ENCODE measurements at regions not wholly inside any gene's neighbourhood (a gene's known extent, or its start where the extent isn't known, plus 50 kb on each side); places are given as distances from the start of the nearest gene placed in this dataset.

DNA sequence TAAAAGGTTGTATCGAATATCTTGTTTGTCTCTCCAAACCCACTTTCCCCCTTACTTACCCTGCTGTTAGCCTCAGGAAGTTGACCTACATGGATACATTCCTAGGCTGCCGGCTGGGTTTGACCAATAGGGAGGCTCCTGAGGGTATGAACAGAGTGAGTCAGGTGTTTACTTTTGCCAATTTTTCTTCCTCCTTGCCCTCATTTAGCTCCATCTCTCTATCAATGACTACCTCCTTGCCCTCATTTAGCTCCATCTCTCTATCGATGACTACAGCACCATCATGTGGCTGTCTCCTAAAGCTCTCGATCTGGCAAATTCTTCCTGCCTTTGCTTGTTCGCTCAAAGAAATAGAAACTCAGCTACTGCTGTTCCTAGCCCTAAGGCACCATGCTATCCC lies 571.9 kb upstream of the CRIM1 start:
- Histone ChIP-seq H3K27ac (ENCODE audit: insufficient read depth, low read length, poor library complexity, severe bottlenecking) (no peak overlapping the region), H3K27me3 (ENCODE audit: control insufficient read depth, insufficient read depth, low read length) (no peaks in the 10 kb centered on the region), H3K4me1 (ENCODE audit: control insufficient read depth, insufficient read depth, low read length, poor library complexity, severe bottlenecking) (no peaks in the 10 kb centered on the region), H3K36me3 (ENCODE audit: control insufficient read depth, insufficient read depth, low read length) (no peaks in the 10 kb centered on the region), H3K4me3 (ENCODE audit: low read depth, low read length) (no peak overlapping the region), H3K9me3 (ENCODE audit: control insufficient read depth in 2 of 2, low read length in 2 of 2) (peaks cover 0 to 3% of the 10 kb centered on the region in 2 experiments)
- Mint-ChIP-seq H3K4me3 (no peak overlapping the region), H3K4me1 (no peaks in the 10 kb centered on the region), H3K27ac (no peak overlapping the region), H3K27me3 (no peaks in the 10 kb centered on the region), H3K9me3 (peaks cover 0 to 6% (median 3%) of the 10 kb centered on the region in 7 donors), H3K36me3 (no peaks in the 10 kb centered on the region)
- no peak for DNase-seq
- ATAC-seq (ENCODE audit: low read depth in 2 of 2) = no peak

DNA sequence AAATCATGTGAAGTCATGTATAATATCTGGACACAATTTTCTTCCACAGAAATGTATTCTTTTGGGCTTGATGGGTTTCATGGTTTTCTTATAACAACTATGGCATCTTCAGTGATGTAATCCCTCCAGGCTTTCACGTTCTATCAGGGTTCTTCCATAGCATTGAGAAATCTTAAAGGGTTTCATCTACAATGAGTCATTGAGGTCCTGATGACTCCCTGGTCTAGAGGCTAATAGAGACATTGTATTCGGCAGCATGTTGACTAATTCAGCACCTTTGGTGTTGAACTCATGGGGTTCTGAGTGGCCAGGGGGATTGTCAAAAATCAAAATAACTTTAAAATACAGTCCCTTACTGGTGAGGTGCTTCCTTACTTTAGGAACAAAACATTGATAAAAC lies 614.0 kb upstream of the CRIM1 start:
- no peak for DNase-seq
- H3K27me3 Mint-ChIP-seq = no peaks in the 10 kb centered on the region
- no peak overlapping the region for H3K4me3 Mint-ChIP-seq

DNA sequence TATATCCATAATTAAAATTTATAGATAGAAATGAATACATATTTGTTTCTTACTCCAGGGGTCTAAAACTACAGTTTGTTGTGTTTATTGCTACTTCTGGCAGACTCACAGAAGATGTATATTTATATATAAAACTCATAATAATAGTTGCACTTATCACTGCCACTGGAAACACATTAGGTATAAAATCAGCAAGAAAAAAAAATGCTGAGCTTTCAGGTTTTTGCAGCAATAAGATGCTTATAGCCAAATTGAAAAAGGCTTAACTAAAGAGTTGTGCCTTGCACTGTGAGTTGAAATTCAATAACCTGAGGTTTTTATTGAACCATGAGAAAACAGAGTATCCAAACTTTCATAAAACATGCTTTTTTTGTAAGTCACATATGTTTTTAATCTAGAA lies 623.9 kb upstream of the CRIM1 start:
- no peak overlapping the region for H3K27ac ChIP-seq (ENCODE audit: insufficient read depth, low read length, poor library complexity, severe bottlenecking)
- Mint-ChIP-seq H3K36me3 (no peaks in the 10 kb centered on the region), H3K9me3 (no peaks in the 10 kb centered on the region), H3K27me3 (no peaks in the 10 kb centered on the region), H3K4me1 (no peaks in the 10 kb centered on the region), H3K27ac (no peak overlapping the region), H3K4me3 (no peak overlapping the region)
- H3K27me3 ChIP-seq (ENCODE audit: control insufficient read depth, insufficient read depth, low read length) = no peaks in the 10 kb centered on the region
- DNase-seq (no peak), ATAC-seq (ENCODE audit: low read depth in 2 of 2) (no peak)
- no peaks in the 10 kb centered on the region for H3K4me1 ChIP-seq (ENCODE audit: control insufficient read depth, insufficient read depth, low read length, poor library complexity, severe bottlenecking)
- H3K4me3 ChIP-seq (ENCODE audit: low read depth, low read length) = no peak overlapping the region
- H3K9me3 ChIP-seq (ENCODE audit: control insufficient read depth in 2 of 2, low read length in 2 of 2) = no peaks in the 10 kb centered on the region
- no peaks in the 10 kb centered on the region for H3K36me3 ChIP-seq (ENCODE audit: control insufficient read depth, insufficient read depth, low read length)

More for the DNA sequence above, 614.0 kb upstream of the CRIM1 start:
- no peaks in the 10 kb centered on the region for H3K27me3 ChIP-seq (ENCODE audit: control insufficient read depth, insufficient read depth, low read length)
- H3K36me3 ChIP-seq (ENCODE audit: control insufficient read depth, insufficient read depth, low read length) = no peaks in the 10 kb centered on the region
- Mint-ChIP-seq H3K36me3 (no peaks in the 10 kb centered on the region), H3K9me3 (peaks cover 0 to 14% (median 11%) of the 10 kb centered on the region in 7 donors), H3K4me1 (no peaks in the 10 kb centered on the region), H3K27ac (no peak overlapping the region)
- no peak overlapping the region for H3K4me3 ChIP-seq (ENCODE audit: low read depth, low read length)
- H3K9me3 ChIP-seq (ENCODE audit: control insufficient read depth in 2 of 2, low read length in 2 of 2) = no peaks in the 10 kb centered on the region
- H3K27ac ChIP-seq (ENCODE audit: insufficient read depth, low read length, poor library complexity, severe bottlenecking) = no peak overlapping the region
- no peaks in the 10 kb centered on the region for H3K4me1 ChIP-seq (ENCODE audit: control insufficient read depth, insufficient read depth, low read length, poor library complexity, severe bottlenecking)
- no peak for ATAC-seq (ENCODE audit: low read depth in 2 of 2)

DNA sequence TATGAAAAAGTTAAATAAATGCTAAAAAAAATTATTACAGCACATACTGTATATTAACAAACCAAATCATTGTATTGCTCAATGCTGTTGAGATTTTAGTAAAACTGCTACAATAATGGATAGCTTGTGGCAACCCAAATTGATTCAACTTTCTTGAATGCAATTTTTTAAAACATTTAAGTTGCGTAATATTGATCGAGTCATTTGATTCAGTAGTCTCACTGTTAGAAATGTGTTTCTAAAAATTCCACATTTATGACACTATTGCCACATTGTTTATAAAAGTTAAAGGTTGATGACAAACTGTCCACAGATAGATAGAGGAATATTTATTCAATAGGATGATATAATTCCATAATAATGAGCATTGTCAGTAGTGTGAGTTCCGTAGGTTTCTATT lies 640.7 kb upstream of the CRIM1 start:
- H3K27me3 ChIP-seq (ENCODE audit: control insufficient read depth, insufficient read depth, low read length) = no peaks in the 10 kb centered on the region
- H3K4me1 ChIP-seq (ENCODE audit: control insufficient read depth, insufficient read depth, low read length, poor library complexity, severe bottlenecking) = no peaks in the 10 kb centered on the region
- DNase-seq (no peak), ATAC-seq (ENCODE audit: low read depth in 2 of 2) (no peak)
- H3K4me3 ChIP-seq (ENCODE audit: low read depth, low read length) = no peak overlapping the region
- Mint-ChIP-seq H3K36me3 (no peaks in the 10 kb centered on the region), H3K9me3 (peaks cover 0 to 3% (median 1%) of the 10 kb centered on the region in 7 donors), H3K4me3 (no peak overlapping the region), H3K27me3 (no peaks in the 10 kb centered on the region), H3K27ac (no peak overlapping the region), H3K4me1 (no peaks in the 10 kb centered on the region)
- no peaks in the 10 kb centered on the region for H3K9me3 ChIP-seq (ENCODE audit: control insufficient read depth in 2 of 2, low read length in 2 of 2)
- H3K36me3 ChIP-seq (ENCODE audit: control insufficient read depth, insufficient read depth, low read length) = no peaks in the 10 kb centered on the region
- no peak overlapping the region for H3K27ac ChIP-seq (ENCODE audit: insufficient read depth, low read length, poor library complexity, severe bottlenecking)

DNA sequence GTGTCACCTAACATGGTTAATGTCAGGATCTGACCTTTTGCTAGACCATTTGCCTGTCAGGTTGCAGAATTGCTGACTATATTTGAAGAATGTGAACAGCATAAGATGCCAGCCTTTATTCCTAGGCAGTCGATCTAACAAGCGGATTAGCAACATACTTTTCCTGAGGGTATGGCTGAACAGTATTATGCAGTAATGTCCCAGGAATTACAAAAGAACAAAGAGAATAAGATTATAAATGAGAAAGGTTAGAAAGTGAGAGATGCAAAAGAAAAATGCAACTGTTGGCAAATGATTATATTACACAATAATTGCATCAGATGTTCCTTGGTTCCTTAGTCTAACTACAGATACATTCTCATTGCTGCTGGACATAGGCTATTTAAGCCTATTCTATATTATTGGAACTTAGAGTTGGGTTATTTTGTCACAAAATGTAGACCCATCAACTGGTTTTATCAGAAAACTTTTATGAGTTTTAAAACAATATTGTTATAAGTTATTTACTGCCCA lies 647.1 kb upstream of the CRIM1 start:
- Histone ChIP-seq H3K27me3 (ENCODE audit: control insufficient read depth, insufficient read depth, low read length) (no peaks in the 10 kb centered on the region), H3K4me3 (ENCODE audit: low read depth, low read length) (no peak overlapping the region), H3K36me3 (ENCODE audit: control insufficient read depth, insufficient read depth, low read length) (no peaks in the 10 kb centered on the region), H3K9me3 (ENCODE audit: control insufficient read depth in 2 of 2, low read length in 2 of 2) (no peaks in the 10 kb centered on the region), H3K4me1 (ENCODE audit: control insufficient read depth, insufficient read depth, low read length, poor library complexity, severe bottlenecking) (no peaks in the 10 kb centered on the region), H3K27ac (ENCODE audit: insufficient read depth, low read length, poor library complexity, severe bottlenecking) (no peak overlapping the region)
- Mint-ChIP-seq H3K4me3 (no peak overlapping the region), H3K27me3 (no peaks in the 10 kb centered on the region), H3K4me1 (no peaks in the 10 kb centered on the region), H3K36me3 (no peaks in the 10 kb centered on the region), H3K9me3 (no peaks in the 10 kb centered on the region), H3K27ac (no peak overlapping the region)
- no peak for DNase-seq
- ATAC-seq (ENCODE audit: low read depth in 2 of 2) = no peak

GRCh38 chr2:35688309-35688708 lies 667.3 kb upstream of the CRIM1 start:
- H3K27ac ChIP-seq (ENCODE audit: insufficient read depth, low read length, poor library complexity, severe bottlenecking) = no peak overlapping the region
- no peak for DNase-seq
- H3K4me3 ChIP-seq (ENCODE audit: low read depth, low read length) = no peak overlapping the region
- Mint-ChIP-seq H3K9me3 (no peaks in the 10 kb centered on the region), H3K36me3 (no peaks in the 10 kb centered on the region), H3K27ac (no peak overlapping the region), H3K4me1 (no peaks in the 10 kb centered on the region), H3K4me3 (no peak overlapping the region), H3K27me3 (no peaks in the 10 kb centered on the region)
- ATAC-seq (ENCODE audit: low read depth in 2 of 2) = no peak
- H3K4me1 ChIP-seq (ENCODE audit: control insufficient read depth, insufficient read depth, low read length, poor library complexity, severe bottlenecking) = no peaks in the 10 kb centered on the region
- no peaks in the 10 kb centered on the region for H3K27me3 ChIP-seq (ENCODE audit: control insufficient read depth, insufficient read depth, low read length)
- no peaks in the 10 kb centered on the region for H3K36me3 ChIP-seq (ENCODE audit: control insufficient read depth, insufficient read depth, low read length)
- no peaks in the 10 kb centered on the region for H3K9me3 ChIP-seq (ENCODE audit: control insufficient read depth in 2 of 2, low read length in 2 of 2)

DNA sequence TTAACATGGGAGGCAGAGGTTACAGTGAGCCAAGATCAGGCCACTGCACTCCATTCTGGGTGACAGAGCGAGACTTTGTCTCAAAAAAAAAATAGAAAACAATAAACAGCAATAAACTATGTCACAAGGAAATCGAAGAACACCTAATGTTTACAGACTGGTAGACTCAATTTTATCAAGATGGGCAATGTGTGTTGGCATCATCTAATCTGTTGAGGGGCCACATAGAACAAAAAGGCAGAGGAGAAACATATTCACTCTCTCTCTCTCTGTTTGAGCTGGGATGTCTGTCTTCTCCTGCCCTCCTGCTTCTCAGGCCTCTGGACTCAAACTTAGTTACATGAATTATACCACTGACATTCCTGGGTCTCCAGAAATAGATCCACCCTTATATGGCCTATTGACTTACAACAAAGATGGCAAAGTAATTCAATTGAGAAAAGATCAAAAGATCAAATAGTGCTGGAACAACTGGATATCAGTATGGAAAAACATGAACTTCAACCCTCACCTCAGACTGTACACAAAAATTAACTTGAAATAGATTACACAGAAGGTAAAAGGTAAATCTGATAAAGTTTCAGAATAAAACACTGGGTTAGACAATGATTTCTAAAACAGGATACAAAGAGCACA lies 703.8 kb upstream of the CRIM1 start:
- no peaks in the 10 kb centered on the region for H3K36me3 Mint-ChIP-seq
- no peaks in the 10 kb centered on the region for H3K4me1 ChIP-seq (ENCODE audit: control insufficient read depth, insufficient read depth, low read length, poor library complexity, severe bottlenecking)
- no peak overlapping the region for H3K27ac Mint-ChIP-seq

DNA sequence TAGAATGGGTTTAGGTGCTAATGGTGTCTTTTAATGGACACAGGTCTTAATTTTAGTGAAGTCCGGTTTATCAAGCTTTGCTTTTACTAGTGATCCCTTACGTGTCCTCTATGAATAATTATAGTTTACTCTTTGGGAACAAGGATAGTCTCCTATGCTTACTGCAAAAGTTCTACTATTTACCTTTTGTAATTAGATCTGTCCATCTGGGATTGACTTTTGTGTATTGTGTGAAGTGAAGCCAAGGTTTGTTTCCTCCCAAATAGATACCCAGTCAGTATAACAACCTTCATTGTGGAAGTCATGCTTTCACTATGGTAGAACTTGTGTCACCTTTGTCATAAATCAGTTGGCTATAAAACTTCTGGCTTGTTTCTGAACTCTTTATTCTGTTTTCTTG lies 740.9 kb upstream of the CRIM1 start:
- no peak overlapping the region for H3K4me3 Mint-ChIP-seq

More for the DNA sequence above, 703.8 kb upstream of the CRIM1 start:
- no peaks in the 10 kb centered on the region for H3K4me1 Mint-ChIP-seq
- Histone ChIP-seq H3K27ac (ENCODE audit: insufficient read depth, low read length, poor library complexity, severe bottlenecking) (no peak overlapping the region), H3K9me3 (ENCODE audit: control insufficient read depth in 2 of 2, low read length in 2 of 2) (no peaks in the 10 kb centered on the region), H3K4me3 (ENCODE audit: low read depth, low read length) (no peak overlapping the region), H3K27me3 (ENCODE audit: control insufficient read depth, insufficient read depth, low read length) (no peaks in the 10 kb centered on the region), H3K36me3 (ENCODE audit: control insufficient read depth, insufficient read depth, low read length) (no peaks in the 10 kb centered on the region)
- DNase-seq = no peak
- no peaks in the 10 kb centered on the region for H3K27me3 Mint-ChIP-seq
- H3K9me3 Mint-ChIP-seq = peaks cover 0 to 2% (median 0%) of the 10 kb centered on the region in 7 donors
- no peak for ATAC-seq (ENCODE audit: low read depth in 2 of 2)
- H3K4me3 Mint-ChIP-seq = no peak overlapping the region

More for the DNA sequence above, 740.9 kb upstream of the CRIM1 start:
- Mint-ChIP-seq H3K27me3 (no peaks in the 10 kb centered on the region), H3K4me1 (no peaks in the 10 kb centered on the region), H3K9me3 (peaks cover 0 to 4% (median 0%) of the 10 kb centered on the region in 7 donors), H3K27ac (no peak overlapping the region), H3K36me3 (no peaks in the 10 kb centered on the region)
- no peaks in the 10 kb centered on the region for H3K9me3 ChIP-seq (ENCODE audit: control insufficient read depth in 2 of 2, low read length in 2 of 2)
- no peaks in the 10 kb centered on the region for H3K36me3 ChIP-seq (ENCODE audit: control insufficient read depth, insufficient read depth, low read length)
- DNase-seq = no peak
- H3K27ac ChIP-seq (ENCODE audit: insufficient read depth, low read length, poor library complexity, severe bottlenecking) = no peak overlapping the region
- ATAC-seq (ENCODE audit: low read depth in 2 of 2) = no peak
- no peaks in the 10 kb centered on the region for H3K4me1 ChIP-seq (ENCODE audit: control insufficient read depth, insufficient read depth, low read length, poor library complexity, severe bottlenecking)
- H3K27me3 ChIP-seq (ENCODE audit: control insufficient read depth, insufficient read depth, low read length) = no peaks in the 10 kb centered on the region
- no peak overlapping the region for H3K4me3 ChIP-seq (ENCODE audit: low read depth, low read length)

Data from CD4-positive, CD25-positive, alpha-beta regulatory T cell (primary cell).